HK-2 (cell line): ENCODE measurements at regions not wholly inside any gene's neighbourhood (a gene's known extent, or its start where the extent isn't known, plus 50 kb on each side); places are given as distances from the start of the nearest gene placed in this dataset.
"Not testable (repeated sequence)": the region's sequence is repeated elsewhere in the genome, so short reads cannot be mapped to it uniquely, and the experiment has no call there.

ENCODE experiments used
- DNase-seq: peaks from one replicate; pipeline ENCODE4 v3.0.0-alpha.2; 2018; ENCODE audit not compliant: unreplicated experiment

GRCh38 chr21:35170818-35171217, 121.7 kb upstream of the RUNX1 start:
- no peak for DNase-seq

DNA sequence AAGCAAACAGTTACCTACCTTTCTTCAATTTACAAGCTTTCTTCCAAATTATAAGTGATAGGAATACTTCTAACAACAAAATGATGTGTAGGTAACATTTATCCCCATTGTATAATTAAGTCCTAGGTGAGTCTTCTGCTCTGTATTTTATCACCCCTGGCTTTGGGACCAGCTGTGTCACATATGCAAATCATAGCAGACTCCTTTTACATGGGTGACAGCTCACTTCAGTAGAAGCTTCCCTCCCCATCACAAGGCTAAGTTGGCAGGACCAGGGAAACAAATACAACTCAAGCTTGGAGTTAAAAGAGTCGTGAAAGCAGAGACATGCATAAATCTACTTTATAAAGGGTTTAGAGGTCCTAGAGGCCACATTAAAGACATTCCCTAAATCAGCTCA, 121.1 kb upstream of the RUNX1 start:
- no peak for DNase-seq

DNA sequence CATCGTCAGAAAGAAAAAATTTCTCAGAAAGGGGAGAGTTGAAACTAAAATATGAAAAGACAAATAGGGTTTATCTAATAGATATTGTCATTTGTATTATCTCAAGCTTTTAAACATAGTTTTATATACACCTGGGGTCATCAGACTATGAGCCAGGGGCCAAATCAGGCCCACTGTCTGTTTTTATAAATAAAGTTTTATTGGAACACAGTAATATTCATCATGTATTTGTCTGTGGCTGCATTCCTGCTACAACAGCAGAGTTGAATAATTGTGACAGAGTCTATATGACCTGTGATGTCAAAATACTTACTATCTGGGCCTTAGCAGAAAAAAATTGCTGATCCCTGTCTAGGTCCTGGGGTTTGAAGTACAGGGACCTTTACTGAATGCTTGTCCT, 120.5 kb upstream of the RUNX1 start:
- no peak for DNase-seq

DNA sequence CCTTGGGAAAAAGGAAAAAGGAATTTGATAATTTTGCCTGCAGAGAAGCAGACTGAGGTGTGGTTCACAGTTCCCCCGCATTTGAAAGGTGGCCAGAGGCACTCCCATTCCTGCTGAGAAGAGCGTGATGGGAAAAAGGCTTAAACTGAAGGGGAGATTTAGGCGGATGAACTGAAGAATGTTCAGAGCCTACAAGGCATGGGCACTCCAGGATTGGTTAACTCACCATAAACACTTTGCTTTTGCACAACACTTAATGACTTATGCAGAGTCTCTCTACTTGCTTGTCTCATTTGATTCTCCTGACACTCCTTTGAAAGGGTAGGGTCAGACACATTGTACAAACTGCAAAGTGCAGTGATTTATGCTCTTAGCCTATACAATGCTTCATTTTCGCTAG, 119.6 kb upstream of the RUNX1 start:
- DNase-seq, result no peak

DNA sequence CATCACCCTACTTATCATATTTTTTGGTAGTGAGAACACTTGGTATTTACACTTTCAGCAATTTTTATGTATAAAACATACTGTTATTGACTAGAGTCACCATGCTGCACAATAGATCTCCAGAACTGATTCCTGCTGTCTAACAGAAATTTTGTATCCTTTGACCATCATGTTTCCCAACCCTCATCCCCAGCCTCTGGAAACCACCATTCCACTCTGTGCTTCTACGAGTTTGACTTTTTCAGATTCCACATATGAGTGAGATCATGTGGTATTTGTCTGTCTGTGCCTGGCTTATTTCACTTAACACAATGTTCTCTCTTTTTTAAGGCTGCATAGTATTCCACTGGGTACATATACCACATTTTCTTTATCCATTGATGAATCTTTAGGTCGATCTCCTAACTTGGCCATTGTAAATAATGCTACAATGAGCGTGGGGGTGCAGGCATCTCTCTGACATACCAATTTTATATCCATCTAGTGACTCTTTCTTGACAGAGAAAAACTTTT, 115.9 kb upstream of the RUNX1 start:
- no peak for DNase-seq

GRCh38 chr21:35164380-35164779, 115.3 kb upstream of the RUNX1 start:
- DNase-seq, result no peak

DNA sequence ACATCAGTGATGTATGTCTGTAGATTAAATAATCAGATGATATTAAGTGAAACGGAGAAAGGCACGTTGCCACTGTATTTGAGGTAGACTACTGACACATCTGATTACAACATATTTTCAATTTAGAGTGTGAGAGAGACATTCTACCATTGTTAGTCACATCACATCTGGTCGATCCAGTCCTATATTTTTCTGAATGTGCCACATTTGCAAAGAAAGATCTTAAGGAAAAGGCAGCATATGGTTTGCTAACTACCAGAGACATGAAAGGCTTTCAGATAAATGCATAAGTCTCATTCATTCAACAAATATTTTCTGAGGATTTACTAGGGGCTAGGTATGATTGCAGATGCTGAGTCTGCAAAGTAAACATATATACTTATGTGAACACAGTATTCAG, 114.3 kb upstream of the RUNX1 start:
- no peak for DNase-seq

DNA sequence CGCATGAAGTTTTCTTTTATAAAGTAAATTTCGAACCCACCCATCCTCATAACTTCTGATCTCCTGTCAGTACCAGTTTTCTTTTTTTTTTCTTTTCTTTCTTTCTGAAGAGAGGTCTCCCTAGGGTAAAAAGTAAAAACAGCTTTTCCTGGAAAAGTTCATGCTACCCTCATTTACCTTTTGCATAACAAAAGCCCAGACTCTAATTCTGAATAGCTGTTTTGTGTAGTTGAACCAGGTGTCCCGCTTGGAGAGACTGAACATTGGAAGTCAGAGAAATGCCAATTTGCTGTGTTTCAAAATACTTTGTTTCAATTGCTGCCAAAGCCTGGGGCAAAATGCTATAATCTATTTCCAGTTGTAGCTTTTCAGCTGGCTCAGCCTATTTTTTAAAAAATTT, 113.7 kb upstream of the RUNX1 start:
- DNase-seq, result no peak

DNA sequence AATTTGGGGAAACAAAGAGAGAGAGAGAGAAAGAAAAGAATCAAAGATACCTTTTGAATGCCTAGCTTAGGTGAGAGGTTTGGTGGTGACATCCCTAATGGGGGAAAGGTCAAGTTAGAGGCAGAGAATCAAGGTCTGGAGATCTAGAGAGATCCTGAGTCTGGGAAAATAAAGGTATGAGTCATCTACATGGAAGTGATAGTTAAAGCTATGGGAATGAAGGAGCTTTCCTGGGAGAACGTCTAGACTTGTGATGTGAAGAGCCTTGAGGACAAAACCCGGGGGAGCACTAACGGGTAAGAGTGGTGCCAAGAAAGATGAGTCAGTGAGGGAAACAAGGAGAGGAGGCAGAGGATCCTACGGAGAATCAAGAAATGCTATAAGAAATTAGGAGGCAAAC, 110.8 kb upstream of the RUNX1 start:
- no peak for DNase-seq

DNA sequence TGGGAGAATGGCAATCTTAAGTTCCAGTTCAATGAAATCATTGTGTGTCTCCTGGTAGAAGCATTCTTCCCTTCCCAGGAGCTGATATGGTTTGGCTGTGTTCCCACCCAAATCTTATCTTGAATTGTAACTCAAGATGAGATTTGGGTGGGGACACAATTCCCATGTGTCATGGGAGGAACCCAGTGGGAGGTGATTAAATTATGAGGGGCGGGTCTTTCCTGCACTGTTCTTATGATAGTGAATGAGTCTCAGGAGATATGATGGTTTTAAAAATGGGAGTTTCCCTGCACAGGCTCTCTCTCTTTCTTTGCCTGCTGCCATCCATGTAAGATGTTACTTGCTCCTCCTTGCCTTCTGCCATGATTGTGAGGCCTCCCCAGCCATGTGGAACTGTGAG, 108.3 kb upstream of the RUNX1 start:
- DNase-seq, result not testable (repeated sequence)

DNA sequence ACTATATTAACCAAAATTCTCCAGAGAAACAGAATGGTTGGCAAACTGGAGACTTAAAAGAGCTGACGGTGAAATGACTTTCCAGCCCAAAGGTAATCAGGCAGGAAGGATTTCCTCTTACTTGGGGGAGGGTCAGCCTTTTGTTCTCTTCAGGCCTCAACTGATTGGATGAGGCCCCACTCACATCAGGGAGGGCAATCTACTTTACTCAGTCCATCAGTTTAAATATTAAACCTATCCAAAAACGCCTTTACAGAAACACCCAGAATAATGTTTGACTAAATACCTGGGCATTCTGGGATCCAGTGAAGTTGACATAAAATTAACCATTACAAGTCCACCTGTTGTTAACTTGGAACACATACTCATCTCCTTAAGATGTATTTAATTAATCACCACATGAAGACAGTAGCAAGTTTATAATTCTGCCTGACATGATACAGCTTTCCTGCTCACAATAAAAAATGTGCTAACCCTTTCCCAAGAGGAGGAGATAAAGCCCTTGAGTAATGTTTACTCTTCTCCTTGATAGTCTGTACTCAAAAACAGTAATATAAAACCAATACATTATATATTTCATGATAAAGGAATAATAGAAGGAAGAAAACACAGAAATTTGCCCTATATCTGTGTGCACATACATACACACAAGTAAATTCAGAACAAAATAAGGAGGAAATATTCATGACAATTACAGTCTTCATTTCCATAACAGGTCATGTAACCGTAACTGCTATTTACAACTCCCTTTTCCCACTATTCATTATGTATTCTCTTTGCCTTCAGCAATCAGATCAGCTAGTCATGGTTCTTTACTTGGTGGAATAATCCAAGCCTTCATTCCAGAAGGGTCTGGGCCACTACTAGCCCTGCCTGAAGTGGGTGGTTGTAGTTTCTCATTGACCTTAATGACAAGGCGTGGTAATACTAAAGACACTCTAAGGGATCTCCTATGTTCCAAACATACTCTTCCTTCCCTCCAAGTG, 107.5 kb upstream of the RUNX1 start:
- no peak for DNase-seq

- DNase-seq, result no peak
Measured at GRCh38 chr21:35154788-35155187, 105.7 kb upstream of the RUNX1 start.

- DNase-seq, result no peak
Measured at GRCh38 chr21:35153671-35154070, 104.6 kb upstream of the RUNX1 start.

DNA sequence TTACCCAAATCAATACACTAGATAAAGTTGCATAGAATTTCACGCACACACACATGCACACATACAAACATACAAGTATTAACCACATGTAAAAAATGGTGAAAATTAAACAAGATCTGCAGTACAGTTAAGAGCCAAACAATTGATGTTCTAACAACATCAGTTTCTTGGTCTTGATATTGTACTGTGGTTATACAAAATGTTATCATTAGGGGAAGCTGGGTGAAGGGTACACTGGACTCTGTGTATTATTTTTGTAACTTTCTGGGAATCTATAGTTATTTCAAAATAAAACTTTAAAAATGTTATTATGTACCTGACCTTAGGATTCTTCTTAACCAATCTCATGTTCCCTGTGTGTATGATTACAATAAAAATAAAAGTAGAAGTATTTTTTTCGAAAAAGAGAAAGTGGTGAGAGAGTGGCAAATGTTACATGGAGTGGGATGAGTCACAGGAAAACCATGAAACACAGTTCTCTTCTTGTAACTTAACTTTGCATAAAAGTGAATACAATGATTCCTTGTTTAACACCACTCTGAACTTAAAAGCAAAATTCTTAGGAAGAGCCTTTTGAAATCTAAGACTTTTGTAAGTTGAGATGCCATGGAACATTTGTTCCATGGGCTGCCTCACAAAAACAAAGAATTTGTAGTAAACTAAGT, 101.6 kb upstream of the RUNX1 start:
- no peak for DNase-seq

DNA sequence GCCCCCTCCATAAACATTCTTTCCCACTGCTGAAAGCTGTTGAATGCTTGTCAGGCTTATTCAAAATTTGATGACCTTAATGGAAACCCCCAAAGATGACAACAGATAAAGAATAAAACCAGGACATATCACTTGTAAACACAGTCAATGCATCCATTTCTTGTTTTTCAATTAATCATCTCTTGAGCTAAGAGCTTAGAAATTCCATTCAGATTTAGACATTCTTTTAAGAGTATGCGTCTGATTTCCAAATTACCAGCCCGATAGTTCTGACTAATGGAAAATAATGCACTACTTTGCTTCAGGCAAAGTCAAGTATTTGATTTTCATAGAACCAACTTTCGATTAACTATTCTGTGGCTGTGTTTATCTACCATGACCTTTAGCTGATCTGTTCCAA, 100.6 kb upstream of the RUNX1 start:
- no peak for DNase-seq

- DNase-seq, result no peak
Measured at GRCh38 chr21:35147439-35147838, 98.3 kb upstream of the RUNX1 start.

GRCh38 chr21:35145626-35146233, 96.6 kb upstream of the RUNX1 start:
- DNase-seq, result no peak

DNA sequence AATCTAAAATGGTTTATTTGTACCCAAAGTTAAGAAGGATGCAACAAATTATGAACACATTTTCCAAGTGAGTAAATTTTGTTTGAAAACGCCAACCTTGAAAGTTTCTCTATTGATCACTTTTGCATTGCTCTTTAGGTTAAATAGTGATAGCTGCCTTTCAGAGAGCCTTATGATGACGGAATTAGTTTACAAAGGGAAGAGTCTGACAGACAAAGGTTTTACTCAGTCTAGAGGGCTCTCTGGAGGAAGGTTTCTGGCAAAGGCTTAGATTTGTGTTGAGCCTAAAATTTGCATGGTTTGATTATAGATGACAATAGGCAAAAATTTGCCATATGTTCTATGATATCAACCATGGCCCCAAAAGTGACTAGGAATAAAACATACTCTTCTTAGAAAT, 95.9 kb upstream of the RUNX1 start:
- DNase-seq, result no peak

GRCh38 chr21:35142036-35142815, 93.1 kb upstream of the RUNX1 start:
- no peak for DNase-seq

DNA sequence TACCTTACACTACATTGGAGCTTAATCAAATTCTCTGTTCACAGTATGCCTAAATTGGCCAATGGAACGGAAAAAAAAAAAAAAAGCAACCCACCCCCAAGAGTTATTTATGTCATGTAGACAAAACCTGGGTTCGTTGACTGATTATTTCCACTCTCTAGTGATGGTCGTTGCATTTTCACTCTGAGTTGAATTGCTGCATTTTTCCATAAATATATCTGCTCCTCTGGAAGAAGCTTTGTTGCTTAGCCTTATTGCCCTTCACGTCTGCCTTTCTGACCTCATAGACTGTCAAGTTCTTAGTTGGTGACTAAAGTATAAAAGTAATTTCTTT, 90.2 kb upstream of the RUNX1 start:
- no peak for DNase-seq

DNA sequence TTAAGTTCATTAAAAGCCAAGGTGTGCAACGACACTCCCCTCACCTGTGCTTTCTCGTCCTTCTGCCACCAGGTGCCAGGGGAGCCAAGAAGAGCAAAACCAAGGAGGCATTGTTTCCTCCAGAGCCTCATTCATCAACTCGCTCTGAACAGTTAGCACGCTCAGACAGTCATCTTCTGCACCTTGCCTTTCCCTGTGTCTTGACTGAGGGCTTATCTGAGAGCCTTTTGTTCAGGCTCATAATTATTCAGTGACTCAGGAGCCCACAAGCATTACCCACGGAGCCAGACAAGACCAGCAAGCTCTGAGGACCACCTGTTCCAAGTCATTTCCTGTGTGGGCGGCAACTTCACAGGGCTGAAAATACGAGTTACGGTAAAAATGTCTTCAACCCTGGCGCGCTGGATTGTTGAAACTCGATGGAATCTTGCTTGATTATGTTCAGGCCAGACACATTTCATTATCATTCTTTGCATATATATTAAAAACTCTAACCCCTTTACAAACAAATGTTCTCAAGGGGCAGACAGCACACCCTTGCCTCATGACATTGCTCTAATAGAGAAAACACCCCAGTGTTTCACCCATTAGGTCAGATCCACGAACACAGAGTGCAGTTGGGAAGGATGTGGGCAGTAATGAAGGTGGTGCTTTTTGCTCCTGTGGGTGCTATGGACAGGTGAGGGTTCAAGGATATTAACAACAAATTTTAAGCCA, 89.7 kb upstream of the RUNX1 start:
- peak; percentile 3 for DNase-seq
